ENCODE measurements at regions not wholly inside any gene's neighbourhood (a gene's known extent, or its start where the extent isn't known, plus 50 kb on each side); places are given as distances from the start of the nearest gene placed in this dataset.

DNA sequence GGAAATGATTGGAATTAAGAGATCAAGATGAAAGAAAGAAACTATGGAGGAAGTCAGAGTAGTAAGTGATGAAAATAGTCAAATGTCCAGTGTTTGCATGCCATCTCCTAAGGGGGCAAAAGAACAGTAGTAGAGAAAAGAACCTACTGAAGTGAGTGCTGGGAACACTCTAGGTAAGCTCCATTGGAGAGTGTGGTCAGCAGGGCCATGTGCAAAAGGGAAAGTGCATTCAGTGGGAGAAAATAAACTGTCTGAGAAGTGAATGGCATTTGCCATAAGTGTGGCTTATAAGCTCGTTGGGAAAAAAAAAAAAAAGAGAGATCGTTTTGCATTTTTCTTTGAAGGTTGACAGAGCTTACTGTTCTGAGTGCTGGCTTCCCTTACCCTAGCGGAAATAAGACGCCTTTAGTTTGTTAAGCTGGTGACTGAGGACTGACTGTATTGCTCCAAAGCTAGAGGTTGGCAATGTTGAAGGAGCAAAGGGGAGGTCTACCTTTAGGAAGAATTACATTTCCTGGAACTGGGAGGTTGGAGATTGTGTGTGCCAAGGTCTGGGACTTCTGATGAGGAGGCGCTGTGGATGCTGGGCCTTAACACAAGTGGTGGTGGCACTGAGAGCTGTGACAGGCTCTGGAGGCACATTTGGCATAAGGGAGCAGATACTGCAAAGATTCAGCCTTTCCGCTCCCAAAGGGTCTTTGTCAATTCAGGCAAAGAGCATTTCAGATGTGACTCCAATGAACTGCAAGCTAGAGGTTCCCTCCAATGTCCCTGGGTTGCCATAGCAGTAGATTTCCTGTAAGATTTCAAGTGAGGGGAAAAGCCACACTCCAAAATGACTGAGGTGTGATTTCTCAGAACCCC lies 287.8 kb upstream of the SATB1 start:
- 80% methylated on average over 6 of the region's 6 CpGs for WGBS
- DNase-seq (ENCODE audit: low spot score) = no peak
- no peak overlapping the region for H3K27ac ChIP-seq (ENCODE audit: low read depth in 1 of 2, low read length in 2 of 2)

GRCh38 chr3:18704326-18704725 lies 279.2 kb upstream of the SATB1 start:
- Histone ChIP-seq H3K4me1 (ENCODE audit: control insufficient read depth in 4 of 4, insufficient read depth in 4 of 4, low read length in 3 of 4) (no peaks in the 10 kb centered on the region), H3K4me3 (ENCODE audit: low read depth in 1 of 3, low read length in 3 of 3) (no peak overlapping the region)
- TF ChIP-seq TAF1 (conservative IDR thresholded peaks at IDR 0.05) = no peak
- TF ChIP-seq FOXA1 (IDR thresholded peaks at IDR 0.05) = no peak
- TF ChIP-seq HNF4G (IDR thresholded peaks at IDR 0.05) = no peak
- TF ChIP-seq, protein P1, sequence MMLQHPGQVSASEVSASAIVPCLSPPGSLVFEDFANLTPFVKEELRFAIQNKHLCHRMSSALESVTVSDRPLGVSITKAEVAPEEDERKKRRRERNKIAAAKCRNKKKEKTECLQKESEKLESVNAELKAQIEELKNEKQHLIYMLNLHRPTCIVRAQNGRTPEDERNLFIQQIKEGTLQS (IDR thresholded peaks at IDR 0.05) = no peak

More for the DNA sequence above, 287.8 kb upstream of the SATB1 start:
- Histone ChIP-seq H3K9ac (ENCODE audit: low read depth in 1 of 2, low read length in 2 of 2) (no peak overlapping the region), H3K27me3 (ENCODE audit: control insufficient read depth in 4 of 4, insufficient read depth in 4 of 4, low read length in 3 of 4) (no peaks in the 10 kb centered on the region), H3K36me3 (ENCODE audit: control insufficient read depth in 4 of 4, insufficient read depth in 3 of 4, low read depth in 1 of 4, low read length in 3 of 4) (no peaks in the 10 kb centered on the region), H3K9me3 (ENCODE audit: control insufficient read depth in 4 of 4, low read length in 3 of 4) (no peaks in the 10 kb centered on the region), H3K4me1 (ENCODE audit: control insufficient read depth in 4 of 4, insufficient read depth in 4 of 4, low read length in 3 of 4) (no peaks in the 10 kb centered on the region), H3K4me3 (ENCODE audit: low read depth in 1 of 3, low read length in 3 of 3) (no peak overlapping the region)
- TF ChIP-seq, protein P2, sequence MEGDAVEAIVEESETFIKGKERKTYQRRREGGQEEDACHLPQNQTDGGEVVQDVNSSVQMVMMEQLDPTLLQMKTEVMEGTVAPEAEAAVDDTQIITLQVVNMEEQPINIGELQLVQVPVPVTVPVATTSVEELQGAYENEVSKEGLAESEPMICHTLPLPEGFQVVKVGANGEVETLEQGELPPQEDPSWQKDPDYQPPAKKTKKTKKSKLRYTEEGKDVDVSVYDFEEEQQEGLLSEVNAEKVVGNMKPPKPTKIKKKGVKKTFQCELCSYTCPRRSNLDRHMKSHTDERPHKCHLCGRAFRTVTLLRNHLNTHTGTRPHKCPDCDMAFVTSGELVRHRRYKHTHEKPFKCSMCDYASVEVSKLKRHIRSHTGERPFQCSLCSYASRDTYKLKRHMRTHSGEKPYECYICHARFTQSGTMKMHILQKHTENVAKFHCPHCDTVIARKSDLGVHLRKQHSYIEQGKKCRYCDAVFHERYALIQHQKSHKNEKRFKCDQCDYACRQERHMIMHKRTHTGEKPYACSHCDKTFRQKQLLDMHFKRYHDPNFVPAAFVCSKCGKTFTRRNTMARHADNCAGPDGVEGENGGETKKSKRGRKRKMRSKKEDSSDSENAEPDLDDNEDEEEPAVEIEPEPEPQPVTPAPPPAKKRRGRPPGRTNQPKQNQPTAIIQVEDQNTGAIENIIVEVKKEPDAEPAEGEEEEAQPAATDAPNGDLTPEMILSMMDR (IDR thresholded peaks at IDR 0.05; ENCODE audit: low read depth, low read length, missing input control) = no peak
- no peak for TF ChIP-seq FOXA1 (IDR thresholded peaks at IDR 0.05)
- TF ChIP-seq RXRA (IDR thresholded peaks at IDR 0.05) = no peak
- no peak for TF ChIP-seq NR2F2 (IDR thresholded peaks at IDR 0.05)
- TF ChIP-seq TAF1 (conservative IDR thresholded peaks at IDR 0.05) = no peak
- no peak for TF ChIP-seq REST (IDR thresholded peaks at IDR 0.05)
- TF ChIP-seq FOXA2 (IDR thresholded peaks at IDR 0.05) = no peak
- no peak for TF ChIP-seq JUND (IDR thresholded peaks at IDR 0.05)
- no peak for TF ChIP-seq YY1 (IDR thresholded peaks at IDR 0.05)
- TF ChIP-seq, protein P1 (IDR thresholded peaks at IDR 0.05) = no peak
- no peak for TF ChIP-seq SP1 (IDR thresholded peaks at IDR 0.05)
- TF ChIP-seq, protein P3, sequence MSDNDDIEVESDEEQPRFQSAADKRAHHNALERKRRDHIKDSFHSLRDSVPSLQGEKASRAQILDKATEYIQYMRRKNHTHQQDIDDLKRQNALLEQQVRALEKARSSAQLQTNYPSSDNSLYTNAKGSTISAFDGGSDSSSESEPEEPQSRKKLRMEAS (IDR thresholded peaks at IDR 0.05) = no peak
- no peak for TF ChIP-seq HNF4G (IDR thresholded peaks at IDR 0.05)
- TF ChIP-seq RAD21 (IDR thresholded peaks at IDR 0.05) = no peak
- TF ChIP-seq GABPA (IDR thresholded peaks at IDR 0.05 in 1 of 2, conservative IDR thresholded peaks at IDR 0.05 in 1 of 2) = no peak

More at GRCh38 chr3:18704326-18704725, 279.2 kb upstream of the SATB1 start:
- H3K9ac ChIP-seq (ENCODE audit: low read depth in 1 of 2, low read length in 2 of 2) = no peak overlapping the region
- no peak for DNase-seq (ENCODE audit: low spot score)
- no peak overlapping the region for H3K27ac ChIP-seq (ENCODE audit: low read depth in 1 of 2, low read length in 2 of 2)
- no peaks in the 10 kb centered on the region for H3K36me3 ChIP-seq (ENCODE audit: control insufficient read depth in 4 of 4, insufficient read depth in 3 of 4, low read depth in 1 of 4, low read length in 3 of 4)
- H3K27me3 ChIP-seq (ENCODE audit: control insufficient read depth in 4 of 4, insufficient read depth in 4 of 4, low read length in 3 of 4) = no peaks in the 10 kb centered on the region
- H3K9me3 ChIP-seq (ENCODE audit: control insufficient read depth in 4 of 4, low read length in 3 of 4) = peaks cover 0 to 2% (median 0%) of the 10 kb centered on the region in 4 donors

Data from liver (tissue), 8 donors.